GM18502 (cell line): ENCODE measurements at regions not wholly inside any gene's neighbourhood (a gene's known extent, or its start where the extent isn't known, plus 50 kb on each side); places are given as distances from the start of the nearest gene placed in this dataset.
"Not testable (repeated sequence)": the region's sequence is repeated elsewhere in the genome, so short reads cannot be mapped to it uniquely, and the experiment has no call there.

Source experiments
- ATAC-seq: cut with Tn5 transposase; IDR thresholded peaks from one replicate; pipeline ENCODE4 v1.9.1; 2021; ENCODE audit warnings: mild to moderate bottlenecking; ENCODE audit not compliant: unreplicated experiment, poor library complexity

GRCh38 chr7:65317372-65317771 is 56.3 kb upstream of the ZNF92 start:
- ATAC-seq = no peak

DNA sequence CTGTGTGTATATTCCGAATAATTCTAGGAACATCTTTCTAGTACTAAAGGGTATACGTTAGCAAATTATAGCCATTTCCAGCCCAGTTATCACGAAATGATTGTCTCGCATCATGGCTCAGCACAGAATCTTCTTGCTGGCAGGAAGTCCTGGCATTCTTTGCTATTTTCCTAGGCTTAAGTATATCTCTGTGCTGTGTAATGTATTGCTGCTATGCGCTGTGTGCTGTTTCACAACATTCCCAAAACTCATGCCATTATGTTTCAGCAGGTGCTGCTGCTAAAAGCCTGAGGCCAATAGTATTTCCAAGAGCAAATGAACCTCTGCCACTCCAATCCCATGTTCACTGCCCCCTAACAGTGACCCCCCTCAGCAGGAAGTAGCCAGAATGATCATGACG is 62.9 kb upstream of the ZNF92 start:
- no peak for ATAC-seq

GRCh38 chr7:65308300-65308678 is 65.4 kb upstream of the ZNF92 start:
- no peak for ATAC-seq

DNA sequence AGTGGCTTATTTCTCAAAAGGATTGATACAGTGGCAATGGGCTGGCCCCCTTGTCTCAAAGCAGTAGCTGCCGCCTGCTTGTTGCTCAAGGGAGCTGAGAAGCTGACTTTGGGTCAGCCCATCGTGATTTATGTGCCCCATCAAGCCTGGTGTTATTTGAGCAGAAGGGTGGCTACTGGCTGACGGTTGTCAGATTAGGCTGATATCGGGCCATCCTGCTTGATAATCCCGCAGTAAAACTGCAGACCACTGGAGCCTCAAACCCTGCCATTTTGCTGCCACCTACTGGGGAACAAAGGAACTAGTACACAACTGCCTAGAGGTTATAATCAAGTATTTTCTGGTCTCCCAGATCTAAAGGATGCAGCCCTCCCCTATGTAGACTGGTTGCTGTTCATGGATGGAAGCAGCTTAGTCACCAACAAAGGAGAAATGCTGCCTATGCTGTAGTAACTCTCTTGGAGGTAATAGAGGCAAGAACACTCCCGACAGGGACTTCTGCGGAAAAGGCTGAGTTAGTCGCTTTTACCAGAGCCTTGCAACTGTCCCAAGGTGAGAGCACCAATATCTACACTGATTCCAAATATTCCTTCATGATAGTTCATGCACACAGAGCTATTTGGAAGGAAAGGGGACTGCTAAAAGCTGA is 65.9 kb upstream of the ZNF92 start:
- ATAC-seq = peak; percentile 89

DNA sequence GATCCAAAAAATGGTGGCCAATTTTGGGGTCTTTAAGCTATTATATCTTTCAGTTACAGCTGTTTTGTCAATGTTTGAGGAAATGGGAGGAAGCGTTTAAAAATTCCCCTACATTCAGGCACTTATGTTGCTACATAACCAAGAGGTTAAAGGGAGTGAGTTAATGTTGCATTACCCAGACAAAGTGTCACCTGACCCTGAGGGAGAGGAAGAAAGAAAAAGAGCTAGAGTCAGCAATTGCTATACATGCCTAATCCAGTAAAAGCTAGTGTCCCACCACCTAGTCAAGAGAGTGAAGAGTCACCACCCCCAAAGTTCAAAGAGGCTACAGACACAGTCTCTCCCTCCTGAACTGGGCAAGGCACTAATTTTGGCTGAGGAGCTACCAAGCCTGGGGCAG is 69.5 kb upstream of the ZNF92 start:
- no peak for ATAC-seq

- no peak for ATAC-seq
Observed at GRCh38 chr7:65302883-65303282, 70.8 kb upstream of the ZNF92 start.

GRCh38 chr7:65301007-65301406 is 72.6 kb upstream of the ZNF92 start:
- ATAC-seq = no peak

- no peak for ATAC-seq
Observed at GRCh38 chr7:65295409-65295808, 78.2 kb upstream of the ZNF92 start.

DNA sequence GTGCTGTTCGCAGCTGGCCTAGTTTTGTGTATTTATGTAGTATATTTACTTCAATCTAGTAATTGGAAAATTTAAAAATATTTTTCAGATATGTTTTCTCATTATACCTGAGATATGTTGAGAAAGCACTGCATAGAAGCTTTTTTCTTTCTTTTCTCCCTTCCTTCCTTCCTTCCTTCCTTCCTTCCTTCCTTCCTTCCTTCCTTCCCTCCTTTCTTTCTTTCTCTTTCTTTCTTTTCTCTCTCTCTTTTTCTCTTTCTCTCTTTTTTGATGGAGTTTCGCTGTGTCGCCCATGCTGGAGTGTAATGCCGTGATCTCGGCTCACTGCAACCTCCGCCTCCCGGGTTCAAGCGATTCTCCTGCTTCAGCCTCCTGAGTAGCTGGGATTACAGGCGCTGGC is 83.3 kb upstream of the ZNF92 start:
- ATAC-seq = not testable (repeated sequence)

GRCh38 chr7:65287023-65287422 is 86.6 kb upstream of the ZNF92 start:
- no peak for ATAC-seq

GRCh38 chr7:65285906-65286864 is 87.5 kb upstream of the ZNF92 start:
- ATAC-seq = peak; percentile 90

GRCh38 chr7:65285241-65285640 is 88.4 kb upstream of the ZNF92 start:
- ATAC-seq = not testable (repeated sequence)

DNA sequence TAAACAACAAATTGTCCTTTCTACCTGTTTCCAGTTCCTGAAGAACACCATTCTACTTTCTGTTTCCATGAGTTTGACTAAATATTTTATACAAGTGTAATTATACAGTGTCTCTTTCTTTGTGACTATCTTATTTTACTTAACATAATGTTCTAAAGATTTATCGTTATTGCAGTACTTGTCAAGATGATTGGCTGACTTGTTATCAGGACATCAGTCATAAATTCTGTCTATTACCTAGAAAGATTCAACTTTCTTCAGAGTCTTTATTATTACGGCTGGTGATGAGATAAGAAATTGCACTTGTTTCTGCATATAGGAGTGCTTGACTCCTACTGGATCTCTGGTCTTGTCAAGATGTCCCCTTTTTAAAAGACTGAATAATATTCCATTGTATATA is 93.9 kb upstream of the ZNF92 start:
- ATAC-seq = no peak

DNA sequence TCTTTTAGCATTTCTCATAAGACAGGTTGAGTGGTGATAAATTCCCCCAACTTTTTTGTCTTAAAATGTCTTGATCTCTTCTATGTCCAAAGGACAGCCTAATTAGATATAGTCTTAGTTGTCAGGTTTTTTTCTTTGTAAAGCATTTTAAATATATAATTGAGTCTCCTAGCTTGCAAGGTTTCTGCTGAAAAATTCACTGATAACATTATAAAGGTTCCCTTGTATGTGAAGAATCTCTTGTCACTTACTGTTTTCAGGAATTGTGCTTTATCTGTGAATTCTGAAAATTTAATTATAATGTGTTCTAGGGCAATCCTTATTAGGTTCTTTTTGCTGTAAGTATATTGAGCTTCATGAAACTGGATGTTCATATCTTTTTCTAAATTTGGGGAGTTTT is 96.8 kb upstream of the ZNF92 start:
- ATAC-seq = no peak

DNA sequence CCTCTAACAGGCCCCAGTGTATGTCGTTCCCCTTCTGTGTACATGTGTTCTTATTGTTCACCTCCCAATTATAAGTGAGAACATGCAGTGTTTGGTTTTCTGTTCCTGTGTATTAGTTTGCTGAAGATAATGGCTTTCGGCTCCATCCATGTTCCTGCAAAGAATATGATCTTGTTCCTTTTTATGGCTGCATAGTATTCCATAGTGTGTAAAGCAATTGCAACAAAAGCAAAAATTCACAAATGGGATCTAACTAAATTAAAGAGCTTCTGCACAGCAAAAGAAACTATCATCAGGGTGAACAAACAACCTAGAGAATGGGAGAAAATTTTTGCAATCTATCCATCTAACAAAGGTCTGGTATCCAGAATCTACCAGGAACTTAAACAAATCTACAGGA is 102.2 kb upstream of the ZNF92 start:
- ATAC-seq = not testable (repeated sequence)

DNA sequence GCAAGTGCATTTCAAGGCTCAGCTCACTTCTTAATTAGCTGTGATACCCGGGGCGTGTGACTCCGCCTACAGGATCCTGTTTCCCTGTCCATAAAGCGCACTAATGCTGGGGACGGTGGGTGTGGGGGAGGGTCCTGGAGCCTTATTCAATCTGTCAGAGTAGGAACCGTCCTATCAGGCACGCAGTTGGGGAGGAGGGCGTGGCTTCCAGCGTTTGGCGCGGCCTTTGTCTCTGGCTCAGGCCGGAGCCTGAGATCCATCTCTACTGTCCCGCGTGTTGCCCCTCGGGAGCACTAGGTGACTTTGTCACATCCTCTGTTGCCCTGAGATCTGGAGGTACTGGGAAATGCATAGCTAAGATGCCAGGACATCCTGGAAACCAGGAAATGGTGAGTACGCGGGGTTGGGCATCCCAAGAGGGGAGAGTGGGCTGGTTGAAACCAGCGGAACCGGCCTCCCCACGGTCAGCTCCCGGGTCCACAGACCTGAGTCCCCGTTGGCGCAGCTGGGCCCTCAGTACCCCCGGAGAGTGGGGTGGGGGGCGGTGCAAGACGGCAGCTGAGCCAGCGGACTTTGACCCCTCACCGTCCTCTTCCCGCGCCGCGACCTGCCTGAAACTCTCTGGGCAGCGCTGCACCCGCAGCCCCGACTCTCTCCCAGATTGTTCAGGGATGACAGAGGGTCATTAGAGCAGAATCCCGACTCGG is 104.4 kb upstream of the ZNF92 start:
- ATAC-seq = peak; percentile 98

GRCh38 chr7:65268782-65269149 is 104.9 kb upstream of the ZNF92 start:
- no peak for ATAC-seq

GRCh38 chr7:65265933-65266519 is 107.6 kb upstream of the ZNF92 start:
- no peak for ATAC-seq

- no peak for ATAC-seq
Observed at GRCh38 chr7:65264258-65264657, 109.4 kb upstream of the ZNF92 start.

DNA sequence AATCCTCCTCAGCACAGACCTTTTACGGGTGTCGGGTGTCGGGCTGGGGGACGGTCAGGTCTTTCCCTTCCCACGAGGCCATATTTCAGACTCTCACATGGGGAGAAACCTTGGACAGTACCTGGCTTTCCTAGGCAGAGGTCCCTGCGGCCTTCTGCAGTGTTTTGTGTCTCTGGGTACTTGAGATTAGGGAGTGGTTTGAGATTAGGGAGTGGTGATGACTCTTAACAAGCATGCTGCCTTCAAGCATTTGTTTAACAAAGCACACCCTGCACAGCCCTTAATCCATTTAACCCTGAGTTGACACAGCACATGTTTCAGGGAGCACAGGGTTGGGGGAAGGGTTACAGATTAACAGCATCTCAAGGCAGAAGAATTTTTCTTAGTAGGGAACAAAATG is 113.0 kb upstream of the ZNF92 start:
- not testable (repeated sequence) for ATAC-seq
